GM23338 (cell line): ENCODE measurements at regions not wholly inside any gene's neighbourhood (a gene's known extent, or its start where the extent isn't known, plus 50 kb on each side); places are given as distances from the start of the nearest gene placed in this dataset.

Source experiments
- ATAC-seq: fragments of 200-7000 bp; cut with Tn5 transposase; 3 replicates; pipeline ENCODE4 v1.9.1; 2020
- DNase-seq: peaks from one replicate; pipeline ENCODE4 v3.0.0-alpha.2; 2015; ENCODE audit warnings: low spot score
- H2AFZ ChIP-seq: fragments of 200-600 bp; sonication (generic); 2 replicates; pipeline ENCODE4 v1.8.0; 2016; ENCODE audit warnings: antibody characterized with exemption, mild to moderate bottlenecking, moderate library complexity
- H3F3A ChIP-seq: fragments of 200-600 bp; sonication (generic); replicated peaks from 2 replicates; pipeline ENCODE4 v1.8.0; 2017; ENCODE audit warnings: antibody characterized with exemption, mixed run types, low read depth
- H3K27ac ChIP-seq: fragments of 200-600 bp; sonication (generic); 2 replicates; pipeline ENCODE4 v1.6.1; 2016; ENCODE audit warnings: low read depth
- H3K27me3 ChIP-seq: fragments of 200-600 bp; sonication (generic); 2 replicates; pipeline ENCODE4 v1.8.0; 2016; ENCODE audit warnings: mild to moderate bottlenecking, mixed run types, moderate library complexity; ENCODE audit not compliant: insufficient read depth
- H3K36me3 ChIP-seq: fragments of 200-600 bp; sonication (generic); 2 replicates; pipeline ENCODE4 v1.8.0; 2016; ENCODE audit warnings: mild to moderate bottlenecking; ENCODE audit not compliant: insufficient read depth
- H3K4me1 ChIP-seq: fragments of 200-600 bp; sonication (generic); 2 replicates; pipeline ENCODE4 v1.8.0; 2016; ENCODE audit warnings: mild to moderate bottlenecking, moderate library complexity; ENCODE audit not compliant: insufficient read depth
- H3K4me2 ChIP-seq: fragments of 200-600 bp; sonication (generic); 2 replicates; pipeline ENCODE4 v1.7.1; 2017; ENCODE audit warnings: mixed run types
- H3K4me3 ChIP-seq: fragments of 200-600 bp; sonication (generic); 2 replicates; pipeline ENCODE4 v1.6.1; 2016; ENCODE audit warnings: mixed run types
- H3K79me2 ChIP-seq: fragments of 200-600 bp; sonication (generic); replicated peaks from 2 replicates; pipeline ENCODE4 v1.8.0; 2017; ENCODE audit warnings: mild to moderate bottlenecking; ENCODE audit not compliant: insufficient read depth
- H3K9me2 ChIP-seq: fragments of 200-600 bp; sonication (generic); 2 replicates; pipeline ENCODE4 v1.8.0; 2017; ENCODE audit not compliant: insufficient read depth
- H4K20me1 ChIP-seq: fragments of 200-600 bp; sonication (generic); replicated peaks from 2 replicates; pipeline ENCODE4 v1.8.0; 2017; ENCODE audit warnings: mild to moderate bottlenecking; ENCODE audit not compliant: insufficient read depth
- H3K27ac Mint-ChIP-seq: 2 replicates; pipeline ENCODE4 v1.8.0; 2020; ENCODE audit warnings: inconsistent platforms, mild to moderate bottlenecking, moderate library complexity, mixed read lengths
- H3K27me3 Mint-ChIP-seq: 3 replicates; pipeline ENCODE4 v1.8.0; 2022; ENCODE audit warnings: low read depth, mild to moderate bottlenecking, moderate library complexity, mixed read lengths, inconsistent platforms; ENCODE audit not compliant: insufficient read depth, poor library complexity
- H3K36me3 Mint-ChIP-seq: 3 replicates; pipeline ENCODE4 v1.8.0; 2021; ENCODE audit warnings: low read depth, mild to moderate bottlenecking, inconsistent platforms, moderate library complexity, mixed read lengths
- H3K4me1 Mint-ChIP-seq: 3 replicates; pipeline ENCODE4 v1.8.0; 2020; ENCODE audit warnings: mild to moderate bottlenecking, inconsistent platforms, mixed read lengths
- H3K4me3 Mint-ChIP-seq: 3 replicates; pipeline ENCODE4 v1.8.0; 2021; ENCODE audit warnings: moderate library complexity, mild to moderate bottlenecking, inconsistent platforms, mixed read lengths
- H3K9me3 Mint-ChIP-seq: 3 replicates; pipeline ENCODE4 v1.8.0; 2020; ENCODE audit warnings: moderate library complexity, mild to moderate bottlenecking, inconsistent platforms, mixed read lengths
- CREB1 ChIP-seq: fragments of 250-450 bp; sonication (Bioruptor Pico); IDR thresholded peaks from 2 replicates; pipeline ENCODE4 v1.5.0; 2020; ENCODE audit warnings: low read depth, mild to moderate bottlenecking, moderate library complexity
- EZH2 ChIP-seq: fragments of 200-600 bp; sonication (generic); IDR thresholded peaks from one replicate; pipeline ENCODE4 v1.8.0; 2017; ENCODE audit warnings: antibody characterized with exemption, mild to moderate bottlenecking, low read depth; ENCODE audit not compliant: unreplicated experiment
- EZH2phosphoT487 ChIP-seq: fragments of 200-600 bp; sonication (generic); IDR thresholded peaks from one replicate; pipeline ENCODE4 v1.8.1; 2018; ENCODE audit warnings: antibody characterized with exemption; ENCODE audit not compliant: unreplicated experiment
- JUNB ChIP-seq: IDR thresholded peaks from one replicate; pipeline ENCODE4 v1.6.1; 2016; ENCODE audit warnings: antibody characterized with exemption; ENCODE audit not compliant: unreplicated experiment
- NANOG ChIP-seq: IDR thresholded peaks from 2 replicates; pipeline ENCODE4 v1.6.1; 2016; ENCODE audit warnings: antibody characterized with exemption, borderline replicate concordance
- POLR2AphosphoS5 ChIP-seq: IDR thresholded peaks from 2 replicates; pipeline ENCODE4 v1.6.1; 2016; ENCODE audit warnings: antibody characterized with exemption, low read depth
- STAT1 ChIP-seq: IDR thresholded peaks from one replicate; pipeline ENCODE4 v1.6.1; 2016; ENCODE audit warnings: antibody characterized with exemption; ENCODE audit not compliant: unreplicated experiment
- ZNF114 ChIP-seq: fragments of 250-450 bp; sonication (Bioruptor Pico); IDR thresholded peaks from 2 replicates; pipeline ENCODE4 v1.5.0; 2020; ENCODE audit warnings: mild to moderate bottlenecking, moderate library complexity
- ZNF331 ChIP-seq: fragments of 250-450 bp; sonication (Bioruptor Pico); IDR thresholded peaks from 2 replicates; pipeline ENCODE4 v1.5.0; 2020; ENCODE audit warnings: low read depth, mild to moderate bottlenecking, moderate library complexity
- TF ChIP-seq, protein P1 (sequence below), 2 experiments: fragments of 200-600 bp in 1 of 2; sonication (generic) in 1 of 2; conservative IDR thresholded peaks; 2 replicates each; pipeline versions ENCODE4 v1.5.1 to v1.6.1; 2016 to 2017; ENCODE audit warnings: antibody characterized with exemption in 2 of 2, low read depth in 2 of 2, mild to moderate bottlenecking in 2 of 2, moderate library complexity in 1 of 2
- TF ChIP-seq, protein P2 (sequence below): IDR thresholded peaks from one replicate; pipeline ENCODE4 v1.6.1; 2018; ENCODE audit warnings: antibody characterized with exemption; ENCODE audit not compliant: unreplicated experiment

DNA sequence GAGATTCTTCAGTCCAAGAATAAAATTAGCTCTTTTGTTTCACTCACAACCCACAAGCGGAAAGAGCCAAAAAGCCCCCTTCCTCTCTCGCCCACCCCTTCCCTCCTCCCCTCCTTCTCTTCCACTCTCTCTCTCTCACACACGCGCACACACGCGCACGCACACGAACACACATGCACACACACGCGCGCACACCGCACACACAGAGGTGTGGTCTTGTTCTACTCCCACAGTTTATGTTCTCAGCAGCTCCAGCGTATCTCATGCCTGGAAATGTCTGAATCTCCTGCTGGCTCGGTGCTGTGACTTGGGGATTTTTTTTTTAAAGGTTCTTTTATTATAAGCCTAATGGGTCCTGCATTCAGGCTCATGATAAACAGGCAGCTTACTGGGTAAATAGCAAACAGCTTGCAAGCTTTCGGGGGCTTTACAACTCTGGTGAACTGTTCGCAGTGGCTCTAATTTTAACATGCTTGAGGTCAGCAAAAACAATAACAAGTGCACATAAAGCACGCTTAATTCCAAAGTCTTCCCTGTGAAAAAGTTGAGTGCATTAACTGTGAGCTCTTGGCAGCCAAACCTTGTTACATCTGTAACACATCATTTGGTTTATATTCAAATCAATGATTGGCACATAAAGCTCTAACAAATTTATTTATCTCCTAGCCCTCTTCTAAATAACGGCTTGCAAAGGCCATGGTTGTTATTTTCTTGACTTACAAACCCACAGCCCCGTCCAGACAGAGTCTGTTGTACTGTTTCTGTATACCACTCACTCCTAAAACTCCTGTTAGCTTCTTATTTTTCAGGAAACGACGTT, 424.1 kb upstream of the MGMT start (continued):
- TF ChIP-seq, protein P1, sequence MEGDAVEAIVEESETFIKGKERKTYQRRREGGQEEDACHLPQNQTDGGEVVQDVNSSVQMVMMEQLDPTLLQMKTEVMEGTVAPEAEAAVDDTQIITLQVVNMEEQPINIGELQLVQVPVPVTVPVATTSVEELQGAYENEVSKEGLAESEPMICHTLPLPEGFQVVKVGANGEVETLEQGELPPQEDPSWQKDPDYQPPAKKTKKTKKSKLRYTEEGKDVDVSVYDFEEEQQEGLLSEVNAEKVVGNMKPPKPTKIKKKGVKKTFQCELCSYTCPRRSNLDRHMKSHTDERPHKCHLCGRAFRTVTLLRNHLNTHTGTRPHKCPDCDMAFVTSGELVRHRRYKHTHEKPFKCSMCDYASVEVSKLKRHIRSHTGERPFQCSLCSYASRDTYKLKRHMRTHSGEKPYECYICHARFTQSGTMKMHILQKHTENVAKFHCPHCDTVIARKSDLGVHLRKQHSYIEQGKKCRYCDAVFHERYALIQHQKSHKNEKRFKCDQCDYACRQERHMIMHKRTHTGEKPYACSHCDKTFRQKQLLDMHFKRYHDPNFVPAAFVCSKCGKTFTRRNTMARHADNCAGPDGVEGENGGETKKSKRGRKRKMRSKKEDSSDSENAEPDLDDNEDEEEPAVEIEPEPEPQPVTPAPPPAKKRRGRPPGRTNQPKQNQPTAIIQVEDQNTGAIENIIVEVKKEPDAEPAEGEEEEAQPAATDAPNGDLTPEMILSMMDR (conservative IDR thresholded peaks at IDR 0.05; ENCODE audit: low read depth in 2 of 2), result no peak
- TF ChIP-seq, protein P2, sequence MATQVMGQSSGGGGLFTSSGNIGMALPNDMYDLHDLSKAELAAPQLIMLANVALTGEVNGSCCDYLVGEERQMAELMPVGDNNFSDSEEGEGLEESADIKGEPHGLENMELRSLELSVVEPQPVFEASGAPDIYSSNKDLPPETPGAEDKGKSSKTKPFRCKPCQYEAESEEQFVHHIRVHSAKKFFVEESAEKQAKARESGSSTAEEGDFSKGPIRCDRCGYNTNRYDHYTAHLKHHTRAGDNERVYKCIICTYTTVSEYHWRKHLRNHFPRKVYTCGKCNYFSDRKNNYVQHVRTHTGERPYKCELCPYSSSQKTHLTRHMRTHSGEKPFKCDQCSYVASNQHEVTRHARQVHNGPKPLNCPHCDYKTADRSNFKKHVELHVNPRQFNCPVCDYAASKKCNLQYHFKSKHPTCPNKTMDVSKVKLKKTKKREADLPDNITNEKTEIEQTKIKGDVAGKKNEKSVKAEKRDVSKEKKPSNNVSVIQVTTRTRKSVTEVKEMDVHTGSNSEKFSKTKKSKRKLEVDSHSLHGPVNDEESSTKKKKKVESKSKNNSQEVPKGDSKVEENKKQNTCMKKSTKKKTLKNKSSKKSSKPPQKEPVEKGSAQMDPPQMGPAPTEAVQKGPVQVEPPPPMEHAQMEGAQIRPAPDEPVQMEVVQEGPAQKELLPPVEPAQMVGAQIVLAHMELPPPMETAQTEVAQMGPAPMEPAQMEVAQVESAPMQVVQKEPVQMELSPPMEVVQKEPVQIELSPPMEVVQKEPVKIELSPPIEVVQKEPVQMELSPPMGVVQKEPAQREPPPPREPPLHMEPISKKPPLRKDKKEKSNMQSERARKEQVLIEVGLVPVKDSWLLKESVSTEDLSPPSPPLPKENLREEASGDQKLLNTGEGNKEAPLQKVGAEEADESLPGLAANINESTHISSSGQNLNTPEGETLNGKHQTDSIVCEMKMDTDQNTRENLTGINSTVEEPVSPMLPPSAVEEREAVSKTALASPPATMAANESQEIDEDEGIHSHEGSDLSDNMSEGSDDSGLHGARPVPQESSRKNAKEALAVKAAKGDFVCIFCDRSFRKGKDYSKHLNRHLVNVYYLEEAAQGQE, result no peak
- TF ChIP-seq JUNB (no peak), EZH2 (no peak), STAT1 (no peak), POLR2AphosphoS5 (no peak), CREB1 (CRISPR knock-in tag) (no peak), ZNF331 (no peak), EZH2phosphoT487 (no peak)

DNA sequence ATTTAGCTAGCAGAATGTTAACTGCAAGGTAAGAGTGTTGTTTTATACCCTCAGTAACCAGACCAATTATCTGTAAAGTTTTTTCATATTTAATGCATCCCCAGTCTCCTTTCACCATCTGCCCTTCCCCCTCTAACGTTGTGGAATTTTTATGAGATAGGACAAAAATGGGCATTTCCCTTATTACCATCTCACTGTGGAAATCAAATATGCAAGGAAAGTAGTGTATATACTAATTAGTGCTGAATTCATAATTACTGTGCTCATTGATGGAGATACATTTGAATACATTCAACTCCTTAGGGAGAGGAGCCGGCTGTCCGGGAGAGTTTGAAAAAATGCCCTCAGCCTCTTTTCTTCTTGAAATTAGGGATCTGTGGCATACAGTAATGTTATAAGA, 423.4 kb upstream of the MGMT start:
- H3K27ac ChIP-seq, result no peak overlapping the region
- H3K9me2 ChIP-seq, result no peaks in the 10 kb centered on the region
- H2AFZ ChIP-seq, result no peak overlapping the region
- DNase-seq, result no peak
- H3F3A ChIP-seq, result no peaks in the 10 kb centered on the region
- Mint-ChIP-seq H3K9me3 (no peaks in the 10 kb centered on the region), H3K27me3 (peaks cover 4% of the 10 kb centered on the region), H3K36me3 (no peaks in the 10 kb centered on the region), H3K4me1 (peaks cover 29% of the 10 kb centered on the region), H3K27ac (no peak overlapping the region), H3K4me3 (no peak overlapping the region)
- ATAC-seq, result no peak
- no peak overlapping the region for H3K4me3 ChIP-seq
- H3K36me3 ChIP-seq, result no peaks in the 10 kb centered on the region
- no peaks in the 10 kb centered on the region for H3K79me2 ChIP-seq
- H4K20me1 ChIP-seq, result no peaks in the 10 kb centered on the region
- H3K4me1 ChIP-seq, result peaks cover 10% of the 10 kb centered on the region
- H3K27me3 ChIP-seq, result no peaks in the 10 kb centered on the region
- no peak overlapping the region for H3K4me2 ChIP-seq
- no peak for TF ChIP-seq POLR2AphosphoS5
- no peak for TF ChIP-seq NANOG
- no peak for TF ChIP-seq CREB1 (CRISPR knock-in tag)
- TF ChIP-seq, protein P1 (conservative IDR thresholded peaks at IDR 0.05; ENCODE audit: low read depth in 2 of 2), result no peak
- no peak for TF ChIP-seq ZNF331
- TF ChIP-seq, protein P2, result no peak
- no peak for TF ChIP-seq ZNF114 (CRISPR knock-in tag)
